ENCODE measurements at regions not wholly inside any gene's neighbourhood (a gene's known extent, or its start where the extent isn't known, plus 50 kb on each side); places are given as distances from the start of the nearest gene placed in this dataset.

- TF ChIP-seq ARNT (IDR thresholded peaks at IDR 0.05) (no peak), SP1 (IDR thresholded peaks at IDR 0.05) (no peak), FOXM1 (IDR thresholded peaks at IDR 0.05; ENCODE audit: borderline replicate concordance) (no peak), PKNOX1 (IDR thresholded peaks at IDR 0.05) (no peak), CTBP1 (IDR thresholded peaks at IDR 0.05; ENCODE audit: borderline replicate concordance) (no peak), FOXK2 (IDR thresholded peaks at IDR 0.05) (no peak), HDGF (IDR thresholded peaks at IDR 0.05; ENCODE audit: borderline replicate concordance) (no peak), LEF1 (IDR thresholded peaks at IDR 0.05; ENCODE audit: borderline replicate concordance) (no peak)
Observed at GRCh38 chr2:242040681-242041080, 171.2 kb downstream of the RTP5 start.

Data from HEK293T (cell line).